ENCODE measurements at regions not wholly inside any gene's neighbourhood (a gene's known extent, or its start where the extent isn't known, plus 50 kb on each side); places are given as distances from the start of the nearest gene placed in this dataset.
"Not testable (repeated sequence)": the region's sequence is repeated elsewhere in the genome, so short reads cannot be mapped to it uniquely, and the experiment has no call there.

DNA sequence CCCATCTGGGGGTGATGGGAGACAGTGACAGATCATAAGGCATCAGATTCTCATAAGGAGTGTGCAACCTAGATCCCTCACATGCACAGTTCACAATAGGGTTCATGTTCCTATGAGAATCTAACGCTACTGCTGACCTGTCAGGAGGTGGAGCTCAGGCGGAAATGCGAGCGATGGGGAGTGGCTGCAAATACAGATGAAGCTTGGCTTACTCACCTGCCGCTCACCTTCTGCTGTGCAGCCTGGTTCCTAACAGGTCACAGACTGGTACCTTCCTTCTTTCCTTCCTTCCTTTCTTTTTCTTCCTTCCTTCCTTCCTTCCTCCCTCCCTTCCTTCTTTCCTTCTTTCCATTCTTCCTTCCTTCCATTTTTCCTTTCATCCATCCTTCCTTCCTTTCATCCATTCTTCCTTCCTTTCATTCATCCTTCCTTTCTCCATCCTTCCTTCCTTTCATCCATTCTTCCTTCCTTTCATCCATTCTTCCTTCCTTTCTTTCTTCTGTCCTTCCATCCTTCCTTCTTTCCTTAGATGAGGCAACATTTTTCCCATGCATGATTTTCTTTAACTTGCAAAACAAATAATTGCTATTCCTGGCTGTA lies 370.0 kb upstream of the AUTS2 start:
- no peak for DNase-seq (ENCODE audit: low read depth, low spot score)

DNA sequence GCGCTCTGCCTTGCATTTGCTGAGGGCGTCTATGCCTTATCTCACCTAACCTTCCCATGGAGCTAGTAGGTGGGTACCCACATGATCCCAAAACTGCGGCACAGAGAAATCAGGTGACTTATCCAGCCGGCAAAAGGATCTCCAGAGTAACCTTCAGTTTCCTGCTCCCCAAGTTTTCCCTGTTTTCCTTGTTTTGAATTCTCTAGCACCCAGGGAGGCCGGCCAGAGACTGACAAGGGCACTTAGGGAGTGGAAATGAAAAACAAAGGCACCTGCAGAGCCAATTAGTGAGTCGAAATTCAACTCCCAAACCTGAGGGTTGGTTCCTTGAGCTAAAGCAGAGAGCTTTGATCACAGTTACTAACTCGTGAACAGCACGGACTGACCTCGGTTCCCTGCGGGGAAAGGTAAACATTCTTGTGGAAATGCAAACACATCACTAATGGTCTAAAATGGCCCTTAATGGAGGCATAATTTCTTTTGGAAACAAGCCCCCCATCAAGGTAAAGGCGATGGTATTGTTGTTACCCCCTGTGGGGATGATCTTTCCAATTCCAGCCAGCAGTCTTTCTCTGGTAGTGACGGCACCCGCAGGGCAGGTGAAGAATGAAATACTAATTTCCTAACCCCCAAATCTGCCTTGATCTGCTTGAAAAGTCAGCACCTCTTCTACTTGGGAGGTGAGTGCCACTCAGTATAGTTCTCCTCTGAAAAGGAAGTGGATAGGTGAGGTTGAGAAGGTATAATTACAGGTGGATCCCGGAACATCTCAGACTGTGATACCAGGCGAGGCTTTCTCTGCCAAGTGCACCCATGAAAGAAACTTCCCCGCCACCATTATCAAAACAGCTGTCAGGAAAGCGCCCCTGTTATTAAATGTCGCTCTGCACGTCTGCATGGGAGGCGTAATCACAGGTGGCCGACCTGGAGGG lies 365.6 kb upstream of the AUTS2 start:
- in situ Hi-C loops (cut with HindIII; ENCODE audit: low pct_unique_long_range_greater_than_20kb, low sequenced_read_pairs), result no loop called here
- DNase-seq (ENCODE audit: low read depth, low spot score), result no peak

More for the DNA sequence above, 370.0 kb upstream of the AUTS2 start:
- in situ Hi-C loops (cut with HindIII; ENCODE audit: low pct_unique_long_range_greater_than_20kb, low sequenced_read_pairs), result no loop called here

- in situ Hi-C loops (cut with HindIII; ENCODE audit: low pct_unique_long_range_greater_than_20kb, low sequenced_read_pairs), result no loop called here
- no peak for DNase-seq (ENCODE audit: low read depth, low spot score)
Observed at GRCh38 chr7:69237541-69237940, 360.7 kb upstream of the AUTS2 start.

GRCh38 chr7:69243016-69243415 lies 355.3 kb upstream of the AUTS2 start:
- in situ Hi-C loops (cut with HindIII; ENCODE audit: low pct_unique_long_range_greater_than_20kb, low sequenced_read_pairs), result no loop called here
- DNase-seq (ENCODE audit: low read depth, low spot score), result no peak

- in situ Hi-C loops (cut with HindIII; ENCODE audit: low pct_unique_long_range_greater_than_20kb, low sequenced_read_pairs), result no loop called here
- no peak for DNase-seq (ENCODE audit: low read depth, low spot score)
Observed at GRCh38 chr7:69244701-69245100, 353.6 kb upstream of the AUTS2 start.

DNA sequence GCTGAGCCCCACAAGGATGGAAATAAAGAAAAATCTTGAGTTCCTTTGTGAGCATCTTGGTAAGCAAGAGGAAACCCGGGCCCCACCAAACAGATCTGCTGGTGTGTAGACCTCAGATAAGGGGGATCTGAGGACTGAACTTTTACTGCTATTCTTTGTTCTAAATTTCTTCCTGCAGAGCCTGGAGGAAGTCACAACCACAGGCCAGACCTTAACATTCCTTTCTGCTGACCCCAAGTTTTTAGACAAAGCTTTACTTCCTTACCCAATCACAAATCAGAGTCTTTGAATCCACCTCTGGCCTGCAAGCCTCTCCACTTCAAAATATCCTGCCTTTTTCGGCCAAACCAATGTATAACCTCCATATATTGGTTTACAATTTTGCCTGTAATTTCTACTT lies 352.6 kb upstream of the AUTS2 start:
- DNase-seq (ENCODE audit: low read depth, low spot score), result no peak
- in situ Hi-C loops (cut with HindIII; ENCODE audit: low pct_unique_long_range_greater_than_20kb, low sequenced_read_pairs), result no loop called here

DNA sequence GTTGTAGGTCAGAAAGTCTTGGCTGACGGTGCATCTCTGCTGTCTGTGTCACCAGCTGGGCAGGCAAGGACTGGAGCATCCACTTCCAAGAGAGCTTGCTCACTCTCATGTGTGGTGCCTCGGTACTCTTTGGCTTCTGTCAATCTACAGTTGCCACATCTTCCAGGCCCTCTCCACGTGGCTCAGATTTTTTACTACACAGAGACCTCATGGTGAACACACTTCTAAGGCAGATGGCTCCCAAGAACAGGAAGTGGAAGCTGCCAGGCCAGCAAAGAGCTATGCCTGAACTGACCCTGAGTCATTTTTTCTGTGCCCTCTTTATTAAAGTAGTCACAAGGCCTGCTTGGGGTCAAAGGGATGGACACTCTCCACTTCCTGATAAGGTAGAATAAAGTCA lies 351.5 kb upstream of the AUTS2 start:
- in situ Hi-C loops (cut with HindIII; ENCODE audit: low pct_unique_long_range_greater_than_20kb, low sequenced_read_pairs), result no loop called here
- no peak for DNase-seq (ENCODE audit: low read depth, low spot score)

- in situ Hi-C loops (cut with HindIII; ENCODE audit: low pct_unique_long_range_greater_than_20kb, low sequenced_read_pairs); DNase-seq (ENCODE audit: low read depth, low spot score): not testable (repeated sequence)
Observed at GRCh38 chr7:69248382-69248828, 349.9 kb upstream of the AUTS2 start.

DNA sequence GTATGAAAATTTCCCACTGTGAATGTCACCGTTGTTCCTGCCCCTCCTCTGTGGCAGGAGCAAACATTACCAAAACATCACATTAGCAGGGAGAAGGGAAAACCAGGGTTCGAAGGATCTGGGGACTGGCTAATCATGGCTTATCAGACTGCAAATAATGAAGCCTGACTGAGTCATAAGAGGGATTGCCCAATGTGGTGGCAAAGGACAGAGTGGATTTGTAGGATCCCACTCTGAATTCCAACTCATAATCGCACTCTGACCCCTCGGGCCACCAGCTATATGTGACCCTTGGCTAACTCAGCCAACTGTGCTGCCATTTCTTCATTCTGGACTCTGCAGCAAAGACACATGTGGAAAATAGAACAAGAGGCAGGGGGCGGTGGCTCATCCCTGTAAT lies 347.3 kb upstream of the AUTS2 start:
- no peak for DNase-seq (ENCODE audit: low read depth, low spot score)
- in situ Hi-C loops (cut with HindIII; ENCODE audit: low pct_unique_long_range_greater_than_20kb, low sequenced_read_pairs), result no loop called here

GRCh38 chr7:69254643-69255042 lies 343.6 kb upstream of the AUTS2 start:
- in situ Hi-C loops (cut with HindIII; ENCODE audit: low pct_unique_long_range_greater_than_20kb, low sequenced_read_pairs), result no loop called here
- no peak for DNase-seq (ENCODE audit: low read depth, low spot score)

DNA sequence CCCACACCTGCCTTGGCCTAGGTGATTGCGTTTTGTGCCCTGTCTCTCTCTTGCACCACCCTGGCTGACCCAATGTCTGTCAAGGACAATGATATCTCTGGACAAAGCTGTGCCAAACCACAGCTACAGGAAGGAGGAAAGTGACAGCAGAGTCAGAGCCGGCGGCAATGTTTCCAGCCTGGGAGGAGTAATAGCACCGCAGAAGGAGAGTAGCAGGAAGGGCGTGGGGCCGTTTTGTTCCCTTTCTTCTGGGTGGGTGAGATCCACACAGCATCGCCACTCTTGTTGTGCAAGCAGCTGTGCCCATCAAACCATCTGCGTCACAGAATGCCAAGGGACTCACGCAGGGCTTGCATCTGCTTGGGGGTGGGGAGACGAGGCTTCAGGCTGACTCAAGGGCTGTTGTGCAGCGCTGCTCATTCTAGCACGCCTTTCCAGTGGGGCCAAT lies 341.6 kb upstream of the AUTS2 start:
- in situ Hi-C loops (cut with HindIII; ENCODE audit: low pct_unique_long_range_greater_than_20kb, low sequenced_read_pairs), result no loop called here
- no peak for DNase-seq (ENCODE audit: low read depth, low spot score)

GRCh38 chr7:69257592-69257991 lies 340.7 kb upstream of the AUTS2 start:
- no peak for DNase-seq (ENCODE audit: low read depth, low spot score)
- in situ Hi-C loops (cut with HindIII; ENCODE audit: low pct_unique_long_range_greater_than_20kb, low sequenced_read_pairs), result no loop called here

DNA sequence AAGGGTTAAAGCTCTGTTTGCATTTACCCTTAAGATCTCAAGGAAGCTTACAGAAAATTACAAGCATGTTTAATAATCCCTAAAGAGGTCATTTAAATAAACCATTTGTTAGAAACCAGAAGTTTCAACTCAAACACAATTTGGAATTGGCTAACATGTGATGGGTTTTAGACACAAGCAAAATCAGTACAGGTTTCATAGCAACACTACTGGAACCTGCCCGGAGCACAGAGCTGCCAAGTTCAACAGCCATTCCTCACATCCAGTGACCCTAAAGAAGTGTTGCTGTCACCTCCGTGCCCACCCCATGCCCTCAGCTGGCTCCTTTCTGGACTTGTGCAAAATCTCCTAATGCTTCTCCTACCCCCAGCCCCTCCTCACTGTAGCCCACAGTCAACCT lies 338.8 kb upstream of the AUTS2 start:
- DNase-seq (ENCODE audit: low read depth, low spot score), result no peak
- in situ Hi-C loops (cut with HindIII; ENCODE audit: low pct_unique_long_range_greater_than_20kb, low sequenced_read_pairs), result no loop called here

GRCh38 chr7:69260023-69260422 lies 338.3 kb upstream of the AUTS2 start:
- no peak for DNase-seq (ENCODE audit: low read depth, low spot score)
- in situ Hi-C loops (cut with HindIII; ENCODE audit: low pct_unique_long_range_greater_than_20kb, low sequenced_read_pairs), result no loop called here

DNA sequence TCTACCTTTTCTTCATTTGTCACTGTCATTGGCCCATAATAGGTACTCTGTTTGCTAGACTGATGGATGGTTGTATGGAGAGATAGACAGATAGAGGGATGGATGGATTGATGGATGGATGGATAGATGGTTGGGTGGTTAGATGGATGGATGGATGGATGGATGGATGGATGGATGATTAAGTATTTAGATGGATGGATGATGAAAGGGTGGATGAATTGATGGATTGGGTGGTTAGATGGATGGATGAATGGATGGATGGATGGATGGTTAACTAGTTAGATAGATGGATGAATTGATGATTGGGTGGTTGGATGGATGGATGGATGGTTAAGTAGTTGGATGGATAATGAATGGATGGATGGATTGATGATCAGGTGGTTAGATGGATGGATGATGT lies 334.7 kb upstream of the AUTS2 start:
- in situ Hi-C loops (cut with HindIII; ENCODE audit: low pct_unique_long_range_greater_than_20kb, low sequenced_read_pairs), result no loop called here

DNA sequence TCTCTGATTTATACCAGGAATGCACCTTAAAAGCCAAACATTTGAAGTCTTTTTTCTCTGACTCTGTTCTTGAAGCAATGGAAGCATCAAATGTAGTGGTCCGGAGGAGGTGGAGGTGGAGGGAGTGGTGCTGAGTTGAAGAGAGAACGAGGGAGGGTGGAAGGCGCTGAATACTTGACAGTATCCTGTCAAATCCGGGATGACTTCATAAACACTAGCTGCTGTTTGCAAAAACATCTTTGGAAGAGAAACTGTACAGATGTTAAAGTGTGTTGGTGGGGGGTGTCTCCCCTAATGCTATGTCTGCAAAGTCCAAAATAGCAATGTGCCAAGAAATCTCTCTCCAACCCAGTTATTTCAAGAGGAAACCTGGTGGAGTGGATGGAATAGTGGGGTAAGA lies 328.5 kb upstream of the AUTS2 start:
- in situ Hi-C loops (cut with HindIII; ENCODE audit: low pct_unique_long_range_greater_than_20kb, low sequenced_read_pairs), result no loop called here
- no peak for DNase-seq (ENCODE audit: low read depth, low spot score)

More for the DNA sequence above, 334.7 kb upstream of the AUTS2 start:
- DNase-seq (ENCODE audit: low read depth, low spot score), result no peak

DNA sequence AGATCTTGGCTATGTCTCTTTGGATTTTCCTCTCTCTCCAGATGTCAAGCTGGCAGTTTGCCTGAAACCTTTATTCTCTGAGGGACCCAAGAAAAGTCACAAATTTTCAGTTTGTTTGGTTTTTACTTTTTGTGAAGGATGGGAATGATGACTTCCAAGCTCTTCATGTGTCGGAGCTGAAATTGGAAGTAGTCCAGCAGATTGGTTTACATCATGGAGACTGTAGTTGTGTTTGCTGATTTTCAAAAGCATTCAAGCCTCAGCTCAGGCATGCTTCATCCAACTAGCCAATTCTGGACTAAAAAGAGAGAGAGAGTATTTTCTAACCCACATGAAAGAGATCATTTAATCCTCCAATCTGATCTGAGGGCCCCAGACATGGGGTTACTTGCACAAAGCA lies 326.2 kb upstream of the AUTS2 start:
- in situ Hi-C loops (cut with HindIII; ENCODE audit: low pct_unique_long_range_greater_than_20kb, low sequenced_read_pairs), result no loop called here
- DNase-seq (ENCODE audit: low read depth, low spot score), result no peak

GRCh38 chr7:69276011-69276729 lies 322.1 kb upstream of the AUTS2 start:
- in situ Hi-C loops (cut with HindIII; ENCODE audit: low pct_unique_long_range_greater_than_20kb, low sequenced_read_pairs), result no loop called here
- DNase-seq (ENCODE audit: low read depth, low spot score), result no peak
